ENCODE measurements at regions not wholly inside any gene's neighbourhood (a gene's known extent, or its start where the extent isn't known, plus 50 kb on each side); places are given as distances from the start of the nearest gene placed in this dataset.

GRCh38 chr20:20786428-20786827 lies 74.0 kb upstream of the RALGAPA2 start:
- TF ChIP-seq POLR2AphosphoS5 (IDR thresholded peaks at IDR 0.05; ENCODE audit: low read depth, low read length), result no peak
- TF ChIP-seq FOXP2 (optimal IDR thresholded peaks at IDR 0.05; ENCODE audit: borderline replicate concordance, extremely low read depth, extremely low read length, insufficient read depth), result no peak
- no peak for TF ChIP-seq REST (IDR thresholded peaks at IDR 0.05; ENCODE audit: insufficient read depth in 1 of 2, low read depth in 2 of 2, low read length in 2 of 2)
- TF ChIP-seq TAF1 (IDR thresholded peaks at IDR 0.05; ENCODE audit: borderline replicate concordance, insufficient read depth, low read length), result no peak
- no peak for TF ChIP-seq SIN3A (IDR thresholded peaks at IDR 0.05; ENCODE audit: borderline replicate concordance, insufficient read depth, low read length)
